Endothelial cell of umbilical vein (primary cell): ENCODE measurements at regions not wholly inside any gene's neighbourhood (a gene's known extent, or its start where the extent isn't known, plus 50 kb on each side); places are given as distances from the start of the nearest gene placed in this dataset.

Source experiments
- POLR2A ChIP-seq: IDR thresholded peaks from 2 replicates; pipeline ENCODE4 v1.6.1; 2012; ENCODE audit warnings: low read depth, mild to moderate bottlenecking, control low read depth, low read length
- POLR2AphosphoS5 ChIP-seq: IDR thresholded peaks from 2 replicates; pipeline ENCODE4 v1.6.1; 2012; ENCODE audit warnings: low read depth, mild to moderate bottlenecking, control low read depth, low read length, moderate library complexity; ENCODE audit not compliant: insufficient read depth
- TF ChIP-seq, protein P1 (sequence below), 2 donors: IDR thresholded peaks; 1 replicate in 1 of 2; 2 replicates in 1 of 2; pipeline ENCODE4 v1.5.1; 2011; ENCODE audit warnings: low read length in 2 of 2, mild to moderate bottlenecking in 2 of 2, moderate library complexity in 2 of 2, control low read depth in 1 of 2, inconsistent platforms in 1 of 2, low read depth in 1 of 2; ENCODE audit not compliant: insufficient read depth in 1 of 2; ENCODE audit errors: extremely low read depth in 1 of 2

DNA sequence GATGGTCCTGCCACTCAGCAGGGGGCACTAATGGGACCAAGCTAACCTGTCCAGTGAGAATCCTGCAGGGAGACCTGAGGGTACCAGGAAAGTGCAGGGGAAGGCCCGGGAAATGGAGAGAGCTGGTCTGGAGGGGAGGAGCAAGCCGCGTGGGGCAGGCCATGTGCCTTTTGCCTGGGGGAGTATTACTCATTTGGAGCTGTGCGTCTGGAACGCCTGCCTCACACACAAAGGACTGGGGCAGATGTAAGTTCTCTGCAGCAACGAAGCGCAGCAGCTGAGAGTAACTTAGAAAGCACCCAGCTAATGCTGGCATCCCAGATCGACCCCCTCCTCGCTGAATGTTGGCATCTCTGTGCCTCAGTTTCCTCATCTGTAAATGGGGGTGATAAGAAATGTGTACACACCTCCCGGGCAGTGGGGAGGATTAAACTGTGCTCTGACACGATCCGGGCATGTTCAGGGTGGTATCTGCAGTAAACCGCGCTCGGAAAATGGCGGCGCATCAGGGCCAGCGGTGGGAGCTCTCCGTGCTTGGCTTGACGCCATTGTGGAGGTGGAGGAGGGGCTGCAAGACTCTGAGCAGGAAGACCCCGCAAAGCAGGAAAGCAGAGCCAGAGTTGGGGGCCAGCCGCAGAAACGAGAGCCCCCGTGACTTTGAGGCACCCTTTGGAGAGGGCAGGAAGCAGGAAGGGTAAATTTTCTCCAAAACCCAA is 212.5 kb downstream of the NPHP4 start:
- TF ChIP-seq, protein P1, sequence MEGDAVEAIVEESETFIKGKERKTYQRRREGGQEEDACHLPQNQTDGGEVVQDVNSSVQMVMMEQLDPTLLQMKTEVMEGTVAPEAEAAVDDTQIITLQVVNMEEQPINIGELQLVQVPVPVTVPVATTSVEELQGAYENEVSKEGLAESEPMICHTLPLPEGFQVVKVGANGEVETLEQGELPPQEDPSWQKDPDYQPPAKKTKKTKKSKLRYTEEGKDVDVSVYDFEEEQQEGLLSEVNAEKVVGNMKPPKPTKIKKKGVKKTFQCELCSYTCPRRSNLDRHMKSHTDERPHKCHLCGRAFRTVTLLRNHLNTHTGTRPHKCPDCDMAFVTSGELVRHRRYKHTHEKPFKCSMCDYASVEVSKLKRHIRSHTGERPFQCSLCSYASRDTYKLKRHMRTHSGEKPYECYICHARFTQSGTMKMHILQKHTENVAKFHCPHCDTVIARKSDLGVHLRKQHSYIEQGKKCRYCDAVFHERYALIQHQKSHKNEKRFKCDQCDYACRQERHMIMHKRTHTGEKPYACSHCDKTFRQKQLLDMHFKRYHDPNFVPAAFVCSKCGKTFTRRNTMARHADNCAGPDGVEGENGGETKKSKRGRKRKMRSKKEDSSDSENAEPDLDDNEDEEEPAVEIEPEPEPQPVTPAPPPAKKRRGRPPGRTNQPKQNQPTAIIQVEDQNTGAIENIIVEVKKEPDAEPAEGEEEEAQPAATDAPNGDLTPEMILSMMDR (IDR thresholded peaks at IDR 0.05; ENCODE audit: extremely low read depth in 1 of 2, insufficient read depth in 1 of 2, low read depth in 1 of 2, low read length in 2 of 2), result no peak
- no peak for TF ChIP-seq POLR2A
- TF ChIP-seq POLR2AphosphoS5, result no peak
